H9 (cell line): ENCODE measurements at regions not wholly inside any gene's neighbourhood (a gene's known extent, or its start where the extent isn't known, plus 50 kb on each side); places are given as distances from the start of the nearest gene placed in this dataset.

Experiments
- DNase-seq: peaks from one replicate; pipeline ENCODE4 v3.0.0-alpha.2; 2017
- H2AFZ ChIP-seq: one replicate; pipeline ENCODE4 v1.6.1; 2013; ENCODE audit warnings: mild to moderate bottlenecking, low read length, control low read depth, moderate library complexity
- H2AK5ac ChIP-seq: 2 replicates; pipeline ENCODE4 v1.6.1; 2013; ENCODE audit warnings: low read length, control low read depth, mixed read lengths; ENCODE audit not compliant: insufficient read length
- H2BK120ac ChIP-seq: one replicate; pipeline ENCODE4 v1.6.1; 2013; ENCODE audit warnings: low read depth, mild to moderate bottlenecking, low read length, control low read depth, inconsistent platforms; ENCODE audit not compliant: poor library complexity, severe bottlenecking
- H2BK12ac ChIP-seq: 2 replicates; pipeline ENCODE4 v1.6.1; 2013; ENCODE audit warnings: low read length, control low read depth, mixed read lengths, low read depth; ENCODE audit not compliant: insufficient read length
- H2BK15ac ChIP-seq: 2 replicates; pipeline ENCODE4 v1.6.1; 2013; ENCODE audit warnings: low read depth, low read length, control low read depth
- H2BK20ac ChIP-seq: one replicate; pipeline ENCODE4 v1.6.1; 2013; ENCODE audit warnings: low read depth, mild to moderate bottlenecking, low read length, control low read depth, inconsistent platforms; ENCODE audit not compliant: poor library complexity, severe bottlenecking
- H2BK5ac ChIP-seq: 2 replicates; pipeline ENCODE4 v1.6.1; 2013; ENCODE audit warnings: low read length, control low read depth, mixed read lengths; ENCODE audit not compliant: insufficient read length
- H3K14ac ChIP-seq: 2 replicates; pipeline ENCODE4 v1.6.1; 2013; ENCODE audit warnings: low read length, control low read depth; ENCODE audit not compliant: insufficient read depth
- H3K18ac ChIP-seq: 2 replicates; pipeline ENCODE4 v1.6.1; 2013; ENCODE audit warnings: low read depth, mild to moderate bottlenecking, mixed read lengths, low read length, control low read depth; ENCODE audit not compliant: insufficient read length
- H3K23ac ChIP-seq: 2 replicates; pipeline ENCODE4 v1.6.1; 2013; ENCODE audit warnings: low read length, control low read depth, mixed read lengths, low read depth; ENCODE audit not compliant: insufficient read length
- H3K23me2 ChIP-seq: 2 replicates; pipeline ENCODE4 v1.6.1; 2013; ENCODE audit warnings: low read depth, mild to moderate bottlenecking, mixed read lengths, low read length, control low read depth; ENCODE audit not compliant: insufficient read length, poor library complexity, severe bottlenecking
- H3K27ac ChIP-seq: 2 replicates; pipeline ENCODE4 v1.5.1; 2013; ENCODE audit warnings: low read length, control low read depth, mixed read lengths, low read depth; ENCODE audit not compliant: insufficient read length
- H3K27me3 ChIP-seq: 2 replicates; pipeline ENCODE4 v1.6.1; 2013; ENCODE audit warnings: low read length, control low read depth, inconsistent platforms; ENCODE audit not compliant: insufficient read depth
- H3K4ac ChIP-seq: 2 replicates; pipeline ENCODE4 v1.6.1; 2013; ENCODE audit warnings: low read depth, mild to moderate bottlenecking, control low read depth, inconsistent platforms, low read length, moderate library complexity
- H3K4me1 ChIP-seq: 2 replicates; pipeline ENCODE4 v1.6.1; 2013; ENCODE audit warnings: low read length, control low read depth, inconsistent platforms; ENCODE audit not compliant: insufficient read depth
- H3K4me2 ChIP-seq: 2 replicates; pipeline ENCODE4 v1.6.1; 2013; ENCODE audit warnings: low read length, control low read depth, mixed read lengths; ENCODE audit not compliant: insufficient read length, insufficient read depth
- H3K56ac ChIP-seq: 2 replicates; pipeline ENCODE4 v1.6.1; 2013; ENCODE audit warnings: low read depth, mild to moderate bottlenecking, mixed read lengths, low read length, control low read depth; ENCODE audit not compliant: insufficient read length
- H3K79me1 ChIP-seq: 2 replicates; pipeline ENCODE4 v1.6.1; 2013; ENCODE audit warnings: low read depth, mild to moderate bottlenecking, moderate library complexity, low read length, control low read depth, inconsistent platforms; ENCODE audit not compliant: insufficient read depth, poor library complexity, severe bottlenecking
- H3K79me2 ChIP-seq: 2 replicates; pipeline ENCODE4 v1.6.1; 2013; ENCODE audit warnings: low read length, control low read depth, inconsistent platforms; ENCODE audit not compliant: insufficient read depth
- H3K9ac ChIP-seq: 2 replicates; pipeline ENCODE4 v1.6.1; 2013; ENCODE audit warnings: low read length, control low read depth, mixed read lengths; ENCODE audit not compliant: insufficient read length; ENCODE audit errors: extremely low read depth
- H3K9me3 ChIP-seq: one replicate; pipeline ENCODE4 v1.6.1; 2013; ENCODE audit warnings: low read depth, low read length, inconsistent platforms; ENCODE audit not compliant: control insufficient read depth
- H3T11ph ChIP-seq: one replicate; pipeline ENCODE4 v1.6.1; 2013; ENCODE audit warnings: mild to moderate bottlenecking, low read length, control low read depth, inconsistent platforms
- H4K20me1 ChIP-seq: one replicate; pipeline ENCODE4 v1.6.1; 2013; ENCODE audit not compliant: control insufficient read depth, insufficient read length, insufficient read depth
- H4K5ac ChIP-seq: 2 replicates; pipeline ENCODE4 v1.6.1; 2013; ENCODE audit warnings: low read depth, mild to moderate bottlenecking, mixed read lengths, low read length, control low read depth; ENCODE audit not compliant: insufficient read length
- H4K8ac ChIP-seq: replicated peaks from 2 replicates; pipeline ENCODE4 v1.6.1; 2013; ENCODE audit warnings: low read length, control low read depth, mixed read lengths, low read depth; ENCODE audit not compliant: insufficient read length
- H4K91ac ChIP-seq: 2 replicates; pipeline ENCODE4 v1.6.1; 2013; ENCODE audit warnings: low read depth, mild to moderate bottlenecking, moderate library complexity, mixed read lengths, low read length, control low read depth; ENCODE audit not compliant: insufficient read length
- H3K27ac Mint-ChIP-seq, 3 experiments: 2 replicates in 2 of 3; 3 replicates in 1 of 3; pipeline ENCODE4 v1.8.0; 2020 to 2021; ENCODE audit warnings: mixed read lengths in 3 of 3, mild to moderate bottlenecking in 1 of 3, moderate library complexity in 1 of 3
- H3K27me3 Mint-ChIP-seq: 2 replicates; pipeline ENCODE4 v1.8.0; 2021; ENCODE audit warnings: low read depth, mild to moderate bottlenecking, moderate library complexity, mixed read lengths
- H3K36me3 Mint-ChIP-seq, 3 experiments: 2 replicates in 2 of 3; 3 replicates in 1 of 3; pipeline ENCODE4 v1.8.0; 2020 to 2021; ENCODE audit warnings: low read depth in 3 of 3, mixed read lengths in 3 of 3; ENCODE audit not compliant: insufficient read depth in 1 of 3
- H3K4me1 Mint-ChIP-seq, 2 experiments: 2 replicates each; pipeline ENCODE4 v1.8.0; 2020; ENCODE audit warnings: mixed read lengths in 2 of 2
- H3K4me3 Mint-ChIP-seq, 2 experiments: 2 replicates in 1 of 2; 3 replicates in 1 of 2; pipeline ENCODE4 v1.8.0; 2020 to 2021; ENCODE audit warnings: mild to moderate bottlenecking in 2 of 2, mixed read lengths in 2 of 2, moderate library complexity in 1 of 2
- H3K9me3 Mint-ChIP-seq, 2 experiments: 2 replicates in 1 of 2; 3 replicates in 1 of 2; pipeline ENCODE4 v1.8.0; 2020; ENCODE audit warnings: mild to moderate bottlenecking in 2 of 2, mixed read lengths in 2 of 2, moderate library complexity in 1 of 2
- CTCF ChIP-seq: fragments of 200-600 bp; sonication (generic); conservative IDR thresholded peaks from 3 replicates; pipeline ENCODE4 v1.8.0; 2021; ENCODE audit warnings: antibody characterized with exemption, mild to moderate bottlenecking
- WGBS: extraction: QIAGEN DNeasy Blood & Tissue Kit; methylation state at CpG from one replicate; pipeline ENCODE4 v1.1.7; 2013; ENCODE audit warnings: missing lambda C conversion rate, low lambda C conversion rate, mixed read lengths; ENCODE audit not compliant: insufficient read length; ENCODE audit errors: extremely low coverage; 5-methylcytosine and 5-hydroxymethylcytosine counted together

- Histone ChIP-seq H2BK12ac (no peak overlapping the region), H3K14ac (no peak overlapping the region), H3K9ac (no peak overlapping the region), H2AK5ac (no peak overlapping the region), H3K23ac (no peak overlapping the region), H3K18ac (no peak overlapping the region), H3K79me2 (no peaks in the 10 kb centered on the region), H3K4me2 (no peak overlapping the region), H4K20me1 (no peaks in the 10 kb centered on the region), H3K23me2 (no peaks in the 10 kb centered on the region), H3K9me3 (no peaks in the 10 kb centered on the region), H3K27ac (no peak overlapping the region), H2BK20ac (no peak overlapping the region), H4K8ac (no peak overlapping the region), H3K4ac (no peak overlapping the region), H3K27me3 (no peaks in the 10 kb centered on the region), H3K4me1 (no peaks in the 10 kb centered on the region), H3K56ac (no peak overlapping the region), H2BK15ac (no peak overlapping the region), H4K5ac (no peak overlapping the region), H2BK5ac (no peak overlapping the region), H4K91ac (no peak overlapping the region), H2AFZ (no peak overlapping the region), H3T11ph (no peak overlapping the region), H3K79me1 (no peaks in the 10 kb centered on the region), H2BK120ac (no peak overlapping the region)
- DNase-seq, result no peak
- Mint-ChIP-seq H3K4me1 (peaks cover 3 to 8% of the 10 kb centered on the region in 2 experiments; a peak in 2 of 4 replicates), H3K9me3 (no peaks in the 10 kb centered on the region), H3K4me3 (no peak overlapping the region), H3K36me3 (no peaks in the 10 kb centered on the region; a peak in 1 of 7 replicates), H3K27ac (no peak overlapping the region), H3K27me3 (no peaks in the 10 kb centered on the region)
- no CpG with 5 or more reads among the region's 4 CpGs for WGBS
- TF ChIP-seq CTCF, result no peak
Observed at GRCh38 chr3:30488070-30488756, 118.2 kb upstream of the TGFBR2 start.
